Central memory CD8-positive, alpha-beta T cell (primary cell): ENCODE measurements at regions not wholly inside any gene's neighbourhood (a gene's known extent, or its start where the extent isn't known, plus 50 kb on each side); places are given as distances from the start of the nearest gene placed in this dataset.

Experiments used
- ATAC-seq: fragments of 150-1000 bp; cut with Tn5 transposase; replicated peaks from 2 replicates; pipeline ENCODE4 v1.10.0; 2022; ENCODE audit warnings: mild to moderate bottlenecking, moderate FRiP score, moderate number of reproducible peaks; ENCODE audit not compliant: poor library complexity, severe bottlenecking; ENCODE audit errors: extremely low read depth
- DNase-seq, 2 donors: peaks; one replicate each; pipeline ENCODE4 v3.0.0; 2021; ENCODE audit warnings: low spot score in 2 of 2
- H3K27ac Mint-ChIP-seq: one replicate; pipeline ENCODE4 v1.8.0; 2022; ENCODE audit warnings: low read depth, mild to moderate bottlenecking, moderate library complexity, mixed read lengths
- H3K27me3 Mint-ChIP-seq: one replicate; pipeline ENCODE4 v1.8.0; 2022; ENCODE audit warnings: mixed read lengths
- H3K36me3 Mint-ChIP-seq: one replicate; pipeline ENCODE4 v1.8.0; 2022; ENCODE audit warnings: mild to moderate bottlenecking, moderate library complexity, mixed read lengths; ENCODE audit not compliant: insufficient read depth
- H3K4me1 Mint-ChIP-seq: one replicate; pipeline ENCODE4 v1.8.0; 2022; ENCODE audit warnings: mixed read lengths
- H3K4me3 Mint-ChIP-seq: one replicate; pipeline ENCODE4 v1.8.0; 2022; ENCODE audit warnings: mild to moderate bottlenecking, moderate library complexity, mixed read lengths
- H3K9me3 Mint-ChIP-seq: one replicate; pipeline ENCODE4 v1.8.0; 2022; ENCODE audit warnings: mixed read lengths

- Mint-ChIP-seq H3K27ac (no peak overlapping the region), H3K4me3 (no peak overlapping the region), H3K36me3 (no peaks in the 10 kb centered on the region), H3K9me3 (no peaks in the 10 kb centered on the region), H3K4me1 (no peaks in the 10 kb centered on the region), H3K27me3 (peaks cover 20% of the 10 kb centered on the region)
- DNase-seq, result no peak
- no peak for ATAC-seq
Measured at GRCh38 chr14:101031186-101031585, 127.7 kb upstream of the RTL1 start.

GRCh38 chr14:101031721-101032120 lies 128.2 kb upstream of the RTL1 start:
- Mint-ChIP-seq H3K4me1 (no peaks in the 10 kb centered on the region), H3K9me3 (no peaks in the 10 kb centered on the region)

DNA sequence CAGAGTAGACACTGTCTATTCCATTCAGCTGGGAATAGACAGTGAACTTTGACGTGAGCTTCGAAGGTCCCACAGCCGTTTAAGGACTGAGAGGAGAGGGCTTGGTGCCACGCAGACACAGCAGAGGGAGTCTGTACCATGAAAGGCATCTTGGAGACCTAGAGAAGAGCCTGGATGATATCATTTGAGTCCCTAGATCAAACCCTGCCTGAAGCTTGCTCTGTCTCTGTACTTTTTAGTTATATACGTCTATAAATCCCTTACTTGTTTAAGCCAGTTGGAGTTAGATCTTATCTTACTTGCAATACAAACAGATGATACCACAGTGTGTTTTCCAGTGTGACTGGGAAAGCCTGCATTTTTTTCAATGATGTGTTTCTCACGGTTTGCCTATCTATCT lies 128.9 kb upstream of the RTL1 start:
- H3K36me3 Mint-ChIP-seq, result peaks cover under 1% of the 10 kb centered on the region
- ATAC-seq (no peak), DNase-seq (no peak)
- H3K9me3 Mint-ChIP-seq, result no peaks in the 10 kb centered on the region
- peaks cover 20% of the 10 kb centered on the region for H3K27me3 Mint-ChIP-seq
- no peaks in the 10 kb centered on the region for H3K4me1 Mint-ChIP-seq
- no peak overlapping the region for H3K4me3 Mint-ChIP-seq
- no peak overlapping the region for H3K27ac Mint-ChIP-seq

More at GRCh38 chr14:101031721-101032120, 128.2 kb upstream of the RTL1 start:
- no peak overlapping the region for H3K4me3 Mint-ChIP-seq
- H3K27ac Mint-ChIP-seq, result no peak overlapping the region
- DNase-seq (no peak), ATAC-seq (no peak)
- no peaks in the 10 kb centered on the region for H3K36me3 Mint-ChIP-seq
- H3K27me3 Mint-ChIP-seq, result peaks cover 20% of the 10 kb centered on the region

DNA sequence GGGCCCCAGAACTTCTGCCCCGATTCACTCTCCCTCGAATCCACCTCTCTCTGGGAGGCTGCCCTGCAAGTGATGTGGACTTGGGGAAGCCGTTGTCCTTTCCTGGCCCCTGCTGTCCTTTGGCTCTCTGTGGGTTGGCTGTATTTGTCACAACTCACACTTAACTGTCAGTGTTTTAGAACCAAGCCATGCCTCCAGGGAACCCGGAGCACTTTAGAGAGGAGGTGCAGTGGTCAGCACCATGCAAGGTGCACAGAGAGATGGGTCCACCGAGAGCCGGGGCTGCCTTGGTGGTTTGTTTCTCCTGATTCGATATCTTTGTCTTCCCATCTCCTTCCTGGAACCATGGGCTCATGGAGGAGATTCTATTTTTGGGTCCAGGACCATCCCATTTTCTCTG lies 129.5 kb upstream of the RTL1 start:
- H3K4me3 Mint-ChIP-seq, result no peak overlapping the region
- no peaks in the 10 kb centered on the region for H3K9me3 Mint-ChIP-seq
- DNase-seq (no peak), ATAC-seq (no peak)
- peaks cover 2% of the 10 kb centered on the region for H3K36me3 Mint-ChIP-seq
- peaks cover 20% of the 10 kb centered on the region for H3K27me3 Mint-ChIP-seq
- no peak overlapping the region for H3K27ac Mint-ChIP-seq
- no peaks in the 10 kb centered on the region for H3K4me1 Mint-ChIP-seq

DNA sequence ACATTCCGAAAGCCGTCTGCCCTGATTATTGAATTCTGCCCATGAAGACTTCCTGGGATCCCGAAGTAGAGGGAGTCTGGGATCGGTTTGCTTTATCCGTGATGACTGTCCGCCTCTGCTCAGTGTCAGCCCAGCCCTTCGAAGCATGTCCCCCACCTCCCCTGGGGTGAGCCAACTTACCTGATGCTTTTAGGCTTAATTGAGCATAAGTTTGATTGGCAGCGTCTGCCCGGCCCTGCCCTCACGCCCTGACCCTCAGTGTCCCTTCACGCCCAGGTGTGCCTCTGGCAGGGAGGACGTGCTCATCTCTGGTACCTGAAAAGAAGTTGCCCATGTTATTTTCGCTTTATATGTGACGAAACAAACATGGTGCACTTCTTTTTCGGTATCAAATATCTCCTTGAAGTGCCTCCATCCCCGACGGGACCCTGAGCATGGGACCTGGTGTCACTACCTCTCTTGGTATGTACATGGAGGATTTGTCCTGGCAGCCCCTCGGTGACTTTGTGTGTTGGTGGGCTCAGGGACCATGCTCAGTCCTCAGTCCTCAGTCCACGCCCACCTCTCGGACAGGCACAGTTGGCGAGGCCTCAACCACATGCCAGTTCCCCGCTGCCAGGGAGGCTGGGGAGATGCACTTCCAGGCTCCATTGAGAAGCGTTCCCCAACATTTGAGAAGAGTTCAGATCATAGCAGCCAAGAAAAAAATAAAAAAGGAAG lies 130.1 kb upstream of the RTL1 start:
- no peak overlapping the region for H3K4me3 Mint-ChIP-seq
- H3K36me3 Mint-ChIP-seq, result peaks cover 2% of the 10 kb centered on the region
- DNase-seq (no peak), ATAC-seq (no peak)
- no peaks in the 10 kb centered on the region for H3K9me3 Mint-ChIP-seq
- H3K27ac Mint-ChIP-seq, result no peak overlapping the region
- H3K4me1 Mint-ChIP-seq, result no peaks in the 10 kb centered on the region
- H3K27me3 Mint-ChIP-seq, result peaks cover 20% of the 10 kb centered on the region

DNA sequence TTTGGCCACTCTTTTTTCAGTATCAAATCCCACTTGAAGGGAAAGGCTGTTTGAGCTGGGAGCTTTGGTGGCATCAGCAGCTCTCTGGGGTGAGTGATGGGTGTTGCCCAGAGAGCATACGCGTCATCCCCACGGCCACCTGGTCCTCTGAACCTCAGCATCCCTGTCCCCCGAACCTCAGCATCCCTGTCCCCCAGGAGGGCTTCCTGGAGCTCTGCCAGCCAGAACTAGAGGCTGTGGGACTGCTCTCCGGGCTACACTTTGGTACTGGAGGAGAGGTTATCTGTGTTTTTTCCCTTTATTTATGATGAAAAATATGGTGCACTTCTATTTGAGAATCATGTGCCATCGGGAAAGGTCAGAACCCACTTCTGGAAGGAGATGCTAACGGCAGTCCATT lies 131.5 kb upstream of the RTL1 start:
- peaks cover 20% of the 10 kb centered on the region for H3K27me3 Mint-ChIP-seq
- no peaks in the 10 kb centered on the region for H3K9me3 Mint-ChIP-seq
- H3K27ac Mint-ChIP-seq, result no peak overlapping the region
- H3K36me3 Mint-ChIP-seq, result peaks cover 2% of the 10 kb centered on the region
- ATAC-seq (no peak), DNase-seq (no peak)
- H3K4me1 Mint-ChIP-seq, result no peaks in the 10 kb centered on the region
- no peak overlapping the region for H3K4me3 Mint-ChIP-seq

DNA sequence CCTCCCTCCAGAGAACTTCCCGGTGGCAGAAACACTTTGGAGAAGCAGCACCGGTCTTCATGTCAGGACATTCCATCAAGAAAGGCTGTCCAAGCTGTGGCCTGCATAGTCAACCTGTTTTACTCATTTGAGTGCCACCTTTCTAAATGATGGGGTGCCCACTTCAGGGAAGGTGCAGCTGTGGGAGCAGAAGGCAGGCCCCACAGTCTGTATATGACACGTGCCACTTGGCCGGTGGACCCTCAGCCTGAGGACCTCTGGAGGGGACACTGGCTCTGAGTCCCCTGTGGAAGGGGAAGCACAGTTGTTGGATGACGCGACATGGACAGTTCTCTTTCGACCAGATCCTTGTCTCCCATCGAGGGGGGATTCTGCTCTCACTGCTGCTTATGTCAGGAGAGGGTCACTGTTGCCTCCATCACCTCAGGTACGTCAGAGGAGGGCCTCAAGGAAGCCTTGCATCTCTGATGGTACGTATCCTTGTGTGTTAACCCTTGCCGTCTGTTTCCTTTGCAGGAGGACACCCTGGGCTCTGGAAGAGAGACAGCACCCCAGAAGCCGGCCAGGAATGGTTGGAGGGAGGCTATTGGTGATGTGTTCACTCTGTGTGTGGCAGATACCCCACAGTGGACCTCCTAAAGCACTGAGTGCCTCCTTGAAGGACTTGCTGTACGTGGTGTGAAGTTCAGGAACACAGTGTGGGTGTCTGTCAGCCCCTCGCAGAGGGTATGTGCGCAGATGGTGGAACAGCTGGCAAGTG lies 132.1 kb upstream of the RTL1 start:
- ATAC-seq (no peak), DNase-seq (no peak)
- Mint-ChIP-seq H3K9me3 (no peaks in the 10 kb centered on the region), H3K4me3 (no peak overlapping the region), H3K27ac (no peak overlapping the region), H3K27me3 (peaks cover 20% of the 10 kb centered on the region), H3K36me3 (peaks cover 2% of the 10 kb centered on the region), H3K4me1 (no peaks in the 10 kb centered on the region)

DNA sequence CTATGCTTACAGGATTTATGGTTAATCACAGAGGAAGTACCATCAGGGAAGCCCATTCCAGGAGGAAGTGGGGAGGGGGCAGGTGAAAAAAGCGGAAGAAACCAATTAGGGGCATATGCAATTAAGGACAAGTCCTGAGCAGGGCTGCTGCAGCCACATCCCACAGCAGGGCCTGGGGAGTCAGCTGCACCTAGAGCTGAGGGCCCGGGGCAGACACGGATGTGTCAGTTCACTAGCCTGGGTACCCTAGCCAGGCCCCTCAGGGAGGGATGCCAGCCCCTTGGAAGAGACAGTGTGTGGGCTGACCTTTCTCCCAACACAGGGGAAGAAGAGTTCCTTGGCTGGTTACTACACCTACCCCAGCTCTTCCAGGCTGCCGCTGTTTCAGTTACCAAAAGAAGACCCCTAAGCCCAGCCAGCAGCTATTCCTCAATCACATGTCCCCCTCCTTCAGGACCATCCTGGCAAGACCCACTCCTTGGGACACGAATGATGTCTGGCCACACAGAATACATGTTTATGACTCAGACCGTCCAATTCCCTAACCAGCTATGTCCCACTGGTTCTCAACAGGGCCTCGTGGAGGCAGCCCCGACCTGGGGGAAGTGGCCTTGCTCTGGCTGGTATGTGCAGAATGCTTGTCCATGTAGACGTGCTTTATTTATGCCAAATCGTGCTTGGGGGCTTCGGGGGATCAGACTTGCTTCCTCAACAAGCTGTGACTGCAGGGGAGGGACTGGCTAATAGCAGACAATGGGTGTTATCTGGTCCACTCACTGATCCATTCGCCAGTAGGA lies 133.7 kb upstream of the RTL1 start:
- Mint-ChIP-seq H3K9me3 (no peaks in the 10 kb centered on the region), H3K36me3 (peaks cover 2% of the 10 kb centered on the region), H3K4me1 (no peaks in the 10 kb centered on the region), H3K27ac (no peak overlapping the region), H3K27me3 (peaks cover 16% of the 10 kb centered on the region), H3K4me3 (no peak overlapping the region)
- no peak for DNase-seq
- no peak for ATAC-seq

- no peaks in the 10 kb centered on the region for H3K4me1 Mint-ChIP-seq
- no peak overlapping the region for H3K27ac Mint-ChIP-seq
- H3K4me3 Mint-ChIP-seq, result no peak overlapping the region
- H3K9me3 Mint-ChIP-seq, result no peaks in the 10 kb centered on the region
- peaks cover 2% of the 10 kb centered on the region for H3K27me3 Mint-ChIP-seq
- H3K36me3 Mint-ChIP-seq, result peaks cover 2% of the 10 kb centered on the region
- DNase-seq, result no peak
- ATAC-seq, result no peak
Measured at GRCh38 chr14:101039031-101039754, 135.7 kb upstream of the RTL1 start.

- Mint-ChIP-seq H3K9me3 (no peaks in the 10 kb centered on the region), H3K27ac (no peak overlapping the region), H3K36me3 (peaks cover 2% of the 10 kb centered on the region), H3K4me1 (no peaks in the 10 kb centered on the region), H3K4me3 (no peak overlapping the region), H3K27me3 (peaks cover 3% of the 10 kb centered on the region)
- DNase-seq (no peak), ATAC-seq (no peak)
Measured at GRCh38 chr14:101039755-101040138, 136.2 kb upstream of the RTL1 start.

DNA sequence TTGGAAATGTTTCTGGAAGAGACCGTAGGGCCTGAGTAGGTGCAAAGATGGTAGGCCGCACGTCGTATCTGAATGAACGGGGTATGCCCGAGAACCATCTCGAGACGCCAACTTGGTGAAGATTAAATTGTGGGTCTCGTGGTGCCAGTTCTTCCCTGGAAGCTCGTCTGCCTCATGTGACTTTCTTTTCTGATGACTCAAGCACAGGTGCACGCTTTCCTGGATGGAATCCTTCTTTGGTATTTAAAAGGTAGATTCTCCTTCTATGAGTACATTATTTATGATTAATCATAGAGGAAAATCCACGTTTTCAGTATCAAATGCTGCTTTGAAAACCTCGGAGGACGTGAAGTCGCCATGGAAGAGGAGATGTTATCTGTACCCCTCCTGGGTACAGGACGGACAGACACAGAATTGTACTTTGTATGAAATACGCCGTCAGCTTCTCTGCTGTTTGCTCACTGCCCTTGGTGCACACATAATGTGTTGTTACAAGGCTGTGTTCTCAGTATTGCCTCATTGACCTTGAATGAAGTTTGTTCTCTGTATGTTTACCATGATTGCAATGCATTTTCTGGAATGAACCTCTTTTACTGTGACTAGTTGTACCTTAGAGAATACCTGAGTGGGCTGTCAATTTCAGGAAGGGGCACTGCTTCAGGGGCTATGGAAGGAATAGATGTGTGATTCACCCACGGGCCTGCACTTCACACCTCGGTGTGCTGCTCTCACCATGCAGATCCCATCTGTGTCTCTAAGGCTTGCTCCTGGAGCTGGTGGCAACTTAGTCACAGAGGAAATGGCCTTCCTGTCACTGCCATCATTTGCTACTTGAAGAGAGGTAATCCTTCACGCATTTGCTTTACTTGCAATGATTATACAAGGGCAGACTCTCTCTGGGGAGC lies 137.3 kb upstream of the RTL1 start:
- H3K4me3 Mint-ChIP-seq, result no peak overlapping the region
- peaks cover 12% of the 10 kb centered on the region for H3K27me3 Mint-ChIP-seq
- H3K4me1 Mint-ChIP-seq, result no peaks in the 10 kb centered on the region
- no peaks in the 10 kb centered on the region for H3K9me3 Mint-ChIP-seq
- ATAC-seq, result no peak
- H3K27ac Mint-ChIP-seq, result no peak overlapping the region
- H3K36me3 Mint-ChIP-seq, result peaks cover 2% of the 10 kb centered on the region
- no peak for DNase-seq
